Breast epithelium (tissue), 3 donors: ENCODE measurements at regions not wholly inside any gene's neighbourhood (a gene's known extent, or its start where the extent isn't known, plus 50 kb on each side); places are given as distances from the start of the nearest gene placed in this dataset.

ENCODE experiments used
- POLR2A ChIP-seq: fragments of 450-650 bp; IDR thresholded peaks from one replicate; pipeline ENCODE4 v1.6.1; 2016; ENCODE audit warnings: antibody characterized with exemption, mild to moderate bottlenecking, moderate library complexity
- TF ChIP-seq, protein P1 (sequence below), 3 donors: fragments of 450-650 bp; IDR thresholded peaks; one replicate each; pipeline ENCODE4 v1.5.1; 2016 to 2017; ENCODE audit warnings: antibody characterized with exemption in 3 of 3, mild to moderate bottlenecking in 3 of 3, moderate library complexity in 3 of 3

GRCh38 chr16:50469121-50469743, 79.0 kb upstream of the NKD1 start:
- TF ChIP-seq, protein P1, sequence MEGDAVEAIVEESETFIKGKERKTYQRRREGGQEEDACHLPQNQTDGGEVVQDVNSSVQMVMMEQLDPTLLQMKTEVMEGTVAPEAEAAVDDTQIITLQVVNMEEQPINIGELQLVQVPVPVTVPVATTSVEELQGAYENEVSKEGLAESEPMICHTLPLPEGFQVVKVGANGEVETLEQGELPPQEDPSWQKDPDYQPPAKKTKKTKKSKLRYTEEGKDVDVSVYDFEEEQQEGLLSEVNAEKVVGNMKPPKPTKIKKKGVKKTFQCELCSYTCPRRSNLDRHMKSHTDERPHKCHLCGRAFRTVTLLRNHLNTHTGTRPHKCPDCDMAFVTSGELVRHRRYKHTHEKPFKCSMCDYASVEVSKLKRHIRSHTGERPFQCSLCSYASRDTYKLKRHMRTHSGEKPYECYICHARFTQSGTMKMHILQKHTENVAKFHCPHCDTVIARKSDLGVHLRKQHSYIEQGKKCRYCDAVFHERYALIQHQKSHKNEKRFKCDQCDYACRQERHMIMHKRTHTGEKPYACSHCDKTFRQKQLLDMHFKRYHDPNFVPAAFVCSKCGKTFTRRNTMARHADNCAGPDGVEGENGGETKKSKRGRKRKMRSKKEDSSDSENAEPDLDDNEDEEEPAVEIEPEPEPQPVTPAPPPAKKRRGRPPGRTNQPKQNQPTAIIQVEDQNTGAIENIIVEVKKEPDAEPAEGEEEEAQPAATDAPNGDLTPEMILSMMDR (IDR thresholded peaks at IDR 0.05), result no peak
- TF ChIP-seq POLR2A, result no peak
